22Rv1 (cell line): ENCODE measurements at regions not wholly inside any gene's neighbourhood (a gene's known extent, or its start where the extent isn't known, plus 50 kb on each side); places are given as distances from the start of the nearest gene placed in this dataset.

Source experiments
- ZFX ChIP-seq: fragments of 450-650 bp; IDR thresholded peaks from 2 replicates; pipeline ENCODE4 v1.6.1; 2017; ENCODE audit warnings: antibody characterized with exemption, borderline replicate concordance
- TF ChIP-seq, protein P1 (sequence below): fragments of 450-650 bp; IDR thresholded peaks from 2 replicates; pipeline ENCODE4 v1.5.1; 2017; ENCODE audit warnings: mild to moderate bottlenecking

DNA sequence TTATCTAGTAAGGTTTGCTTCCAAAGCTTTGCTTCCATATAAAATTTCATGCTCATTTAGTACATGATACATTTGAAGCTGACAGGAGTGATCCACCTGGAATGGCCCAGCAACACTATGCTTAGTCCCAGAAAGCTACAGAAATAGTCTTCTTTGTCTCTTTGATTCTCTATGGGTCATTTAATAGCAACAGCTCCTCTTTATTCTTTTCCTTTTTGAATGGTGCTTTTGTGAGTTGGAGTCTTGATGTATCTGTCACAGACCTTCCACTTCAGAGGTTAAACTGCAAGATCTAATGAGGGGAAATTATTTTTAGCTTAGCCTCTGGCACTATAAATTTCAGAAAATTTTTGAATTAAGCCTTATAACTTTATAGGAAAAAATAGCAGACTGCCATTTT is 509.5 kb downstream of the KCNA4 start:
- TF ChIP-seq, protein P1, sequence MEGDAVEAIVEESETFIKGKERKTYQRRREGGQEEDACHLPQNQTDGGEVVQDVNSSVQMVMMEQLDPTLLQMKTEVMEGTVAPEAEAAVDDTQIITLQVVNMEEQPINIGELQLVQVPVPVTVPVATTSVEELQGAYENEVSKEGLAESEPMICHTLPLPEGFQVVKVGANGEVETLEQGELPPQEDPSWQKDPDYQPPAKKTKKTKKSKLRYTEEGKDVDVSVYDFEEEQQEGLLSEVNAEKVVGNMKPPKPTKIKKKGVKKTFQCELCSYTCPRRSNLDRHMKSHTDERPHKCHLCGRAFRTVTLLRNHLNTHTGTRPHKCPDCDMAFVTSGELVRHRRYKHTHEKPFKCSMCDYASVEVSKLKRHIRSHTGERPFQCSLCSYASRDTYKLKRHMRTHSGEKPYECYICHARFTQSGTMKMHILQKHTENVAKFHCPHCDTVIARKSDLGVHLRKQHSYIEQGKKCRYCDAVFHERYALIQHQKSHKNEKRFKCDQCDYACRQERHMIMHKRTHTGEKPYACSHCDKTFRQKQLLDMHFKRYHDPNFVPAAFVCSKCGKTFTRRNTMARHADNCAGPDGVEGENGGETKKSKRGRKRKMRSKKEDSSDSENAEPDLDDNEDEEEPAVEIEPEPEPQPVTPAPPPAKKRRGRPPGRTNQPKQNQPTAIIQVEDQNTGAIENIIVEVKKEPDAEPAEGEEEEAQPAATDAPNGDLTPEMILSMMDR: no peak
- TF ChIP-seq ZFX: no peak
